Right lobe of liver (tissue), 6 donors: ENCODE measurements at regions not wholly inside any gene's neighbourhood (a gene's known extent, or its start where the extent isn't known, plus 50 kb on each side); places are given as distances from the start of the nearest gene placed in this dataset.

Experiments used
- ATAC-seq, 4 donors: fragments of 200-7000 bp; cut with Tn5 transposase; one replicate each; pipeline ENCODE4 v1.9.1; 2020; ENCODE audit warnings: mild to moderate bottlenecking in 4 of 4, moderate library complexity in 4 of 4
- DNase-seq, 3 donors: peaks; one replicate each; pipeline ENCODE4 v3.0.0-alpha.2; 2020
- H3K27ac ChIP-seq, 3 donors: fragments of 200-600 bp; one replicate each; pipeline ENCODE4 v1.8.0; 2022
- H3K27me3 ChIP-seq, 2 donors: fragments of 200-600 bp; one replicate each; pipeline ENCODE4 v1.8.0; 2022
- H3K36me3 ChIP-seq, 4 donors: fragments of 200-600 bp; sonication (generic) in 1 of 4; one replicate each; pipeline versions ENCODE4 v1.5.1 to v1.8.0; 2017 to 2022; ENCODE audit warnings: control low read depth in 1 of 4
- H3K4me1 ChIP-seq, 4 donors: fragments of 200-600 bp; sonication (generic) in 1 of 4; one replicate each; pipeline versions ENCODE4 v1.5.1 to v1.8.0; 2017 to 2022; ENCODE audit warnings: control low read depth in 1 of 4
- H3K4me3 ChIP-seq, 3 donors: fragments of 200-600 bp; one replicate each; pipeline ENCODE4 v1.8.0; 2022
- H3K9me3 ChIP-seq, 4 donors: fragments of 200-600 bp; sonication (generic) in 1 of 4; one replicate each; pipeline versions ENCODE4 v1.5.1 to v1.8.0; 2017 to 2022; ENCODE audit warnings: control low read depth in 1 of 4
- POLR2A ChIP-seq: fragments of 450-650 bp; IDR thresholded peaks from one replicate; pipeline ENCODE4 v1.6.1; 2017; ENCODE audit warnings: antibody characterized with exemption, mild to moderate bottlenecking
- WGBS: methylation state at CpG from one replicate; pipeline ENCODE4 v1.1.6; 2018; ENCODE audit warnings: low coverage, low lambda C conversion rate; ENCODE audit not compliant: insufficient coverage; ENCODE audit errors: missing lambda C conversion rate; 5-methylcytosine and 5-hydroxymethylcytosine counted together
- intact Hi-C, 2 donors: fragments of 100-400 bp; cut with DNase I; formaldehyde crosslinking; loops; one replicate each; pipeline versions ENCODE4 v1.11.2 to v1.14.1; 2022
- TF ChIP-seq, protein P1 (sequence below), 4 donors: fragments of 200-600 bp in 3 of 4; fragments of 450-650 bp in 1 of 4; IDR thresholded peaks; one replicate each; pipeline versions ENCODE4 v1.5.1 to v1.8.0; 2016 to 2022; ENCODE audit warnings: antibody characterized with exemption in 4 of 4, mild to moderate bottlenecking in 2 of 4
- donor health status: DM: no; HTN: yes; CAD: no.
- donor health status: DM: no; HTN: no; CAD: no.
- donor health status: DM: no; HTN: no; CAD: no.
- donor health status: DM: no; HTN: yes; CAD: no.
- donor health status: DM: no; HTN: yes; CAD: no.

- DNase-seq (no peak), ATAC-seq (peak in 3 of 4 donors; percentile 41 to 65 (median 45))
- intact Hi-C loops, result no loop called here
- no peak overlapping the region for H3K27ac ChIP-seq
- H3K4me3 ChIP-seq, result no peak overlapping the region
- 10% methylated on average over 4 of the region's 6 CpGs for WGBS
- H3K9me3 ChIP-seq, result no peaks in the 10 kb centered on the region
- no peaks in the 10 kb centered on the region for H3K36me3 ChIP-seq
- no peak for TF ChIP-seq POLR2A
- TF ChIP-seq, protein P1, sequence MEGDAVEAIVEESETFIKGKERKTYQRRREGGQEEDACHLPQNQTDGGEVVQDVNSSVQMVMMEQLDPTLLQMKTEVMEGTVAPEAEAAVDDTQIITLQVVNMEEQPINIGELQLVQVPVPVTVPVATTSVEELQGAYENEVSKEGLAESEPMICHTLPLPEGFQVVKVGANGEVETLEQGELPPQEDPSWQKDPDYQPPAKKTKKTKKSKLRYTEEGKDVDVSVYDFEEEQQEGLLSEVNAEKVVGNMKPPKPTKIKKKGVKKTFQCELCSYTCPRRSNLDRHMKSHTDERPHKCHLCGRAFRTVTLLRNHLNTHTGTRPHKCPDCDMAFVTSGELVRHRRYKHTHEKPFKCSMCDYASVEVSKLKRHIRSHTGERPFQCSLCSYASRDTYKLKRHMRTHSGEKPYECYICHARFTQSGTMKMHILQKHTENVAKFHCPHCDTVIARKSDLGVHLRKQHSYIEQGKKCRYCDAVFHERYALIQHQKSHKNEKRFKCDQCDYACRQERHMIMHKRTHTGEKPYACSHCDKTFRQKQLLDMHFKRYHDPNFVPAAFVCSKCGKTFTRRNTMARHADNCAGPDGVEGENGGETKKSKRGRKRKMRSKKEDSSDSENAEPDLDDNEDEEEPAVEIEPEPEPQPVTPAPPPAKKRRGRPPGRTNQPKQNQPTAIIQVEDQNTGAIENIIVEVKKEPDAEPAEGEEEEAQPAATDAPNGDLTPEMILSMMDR (IDR thresholded peaks at IDR 0.05), result peak in 3 of 4 donors; percentile 23 to 46 (median 24)
- H3K4me1 ChIP-seq, result no peaks in the 10 kb centered on the region
- H3K27me3 ChIP-seq, result no peaks in the 10 kb centered on the region
Observed at GRCh38 chr9:1837453-1838084, 177.6 kb upstream of the SMARCA2 start.

DNA sequence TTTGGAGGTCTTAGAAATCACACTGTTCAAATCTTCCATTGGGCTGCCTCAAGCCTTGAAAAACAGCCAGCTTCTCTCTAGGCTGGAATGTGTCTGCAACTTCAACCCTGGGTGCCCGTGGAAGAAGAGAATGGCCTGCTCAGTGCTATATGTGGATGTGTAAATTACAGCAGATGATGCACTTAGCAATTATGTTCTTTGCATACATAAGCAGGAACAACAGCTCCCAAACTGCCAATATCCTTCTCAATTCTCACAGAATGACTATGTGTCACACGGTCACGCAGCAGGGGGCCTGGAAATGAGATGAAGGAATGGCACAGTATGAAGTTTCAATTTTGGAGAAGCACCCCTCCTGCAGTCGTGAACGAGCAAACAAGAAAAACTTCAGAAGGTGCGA is 175.2 kb upstream of the SMARCA2 start:
- Histone ChIP-seq H3K27ac (no peak overlapping the region), H3K9me3 (no peaks in the 10 kb centered on the region), H3K4me1 (no peaks in the 10 kb centered on the region), H3K4me3 (no peak overlapping the region), H3K36me3 (no peaks in the 10 kb centered on the region), H3K27me3 (no peaks in the 10 kb centered on the region)
- no peak for ATAC-seq
- no peak for DNase-seq
- intact Hi-C loops, result no loop called here
- TF ChIP-seq, protein P1 (IDR thresholded peaks at IDR 0.05), result no peak
- no peak for TF ChIP-seq POLR2A
- 59% methylated on average over 4 of the region's 6 CpGs for WGBS

DNA sequence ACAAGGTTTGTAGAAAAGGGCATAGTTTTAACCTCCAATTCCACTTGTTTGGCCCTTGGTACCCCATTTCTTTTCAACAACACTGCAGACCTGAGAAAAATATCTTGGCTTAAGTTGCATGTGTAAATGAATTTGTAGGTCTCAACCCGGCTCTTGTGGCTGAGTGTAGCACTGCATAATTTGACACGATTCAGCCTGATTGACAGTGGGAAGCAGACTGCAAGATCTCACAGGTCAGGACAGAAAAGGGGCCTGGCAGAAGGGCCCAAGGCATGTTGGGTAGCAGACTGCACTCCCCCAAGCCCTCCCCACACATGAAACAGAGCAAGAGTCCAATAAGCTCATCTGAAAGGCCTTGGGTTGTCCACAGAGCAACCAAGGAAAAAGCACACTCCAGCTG is 169.7 kb upstream of the SMARCA2 start:
- H3K27me3 ChIP-seq, result no peaks in the 10 kb centered on the region
- ATAC-seq (no peak), DNase-seq (no peak)
- 35% methylated on average over 2 of the region's 2 CpGs for WGBS
- H3K4me1 ChIP-seq, result no peaks in the 10 kb centered on the region
- H3K9me3 ChIP-seq, result no peaks in the 10 kb centered on the region
- H3K36me3 ChIP-seq, result no peaks in the 10 kb centered on the region
- H3K27ac ChIP-seq, result no peak overlapping the region
- intact Hi-C loops, result no loop called here
- TF ChIP-seq POLR2A, result no peak
- TF ChIP-seq, protein P1 (IDR thresholded peaks at IDR 0.05), result no peak
- H3K4me3 ChIP-seq, result no peak overlapping the region

DNA sequence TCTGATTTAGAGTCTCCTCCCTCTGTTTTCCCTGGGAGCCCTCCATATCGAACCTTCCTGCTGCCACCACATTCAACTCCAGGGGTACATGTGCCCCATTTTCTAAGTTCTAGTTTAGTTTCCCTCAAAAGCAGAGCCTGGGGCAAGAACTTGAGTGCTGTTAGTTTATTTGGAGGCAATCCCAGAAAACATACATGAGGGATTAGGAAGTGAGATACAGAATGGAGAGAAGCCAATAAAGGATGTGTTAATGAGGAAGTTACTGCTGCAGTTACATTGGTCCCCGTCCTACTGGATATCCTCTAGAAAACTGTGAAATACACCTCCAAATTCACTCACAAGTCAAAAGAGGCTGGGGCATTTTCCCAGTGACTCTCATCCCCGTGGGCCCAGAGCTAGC is 159.4 kb upstream of the SMARCA2 start:
- Histone ChIP-seq H3K9me3 (no peaks in the 10 kb centered on the region), H3K27me3 (no peaks in the 10 kb centered on the region), H3K4me1 (no peaks in the 10 kb centered on the region), H3K4me3 (no peak overlapping the region), H3K36me3 (no peaks in the 10 kb centered on the region), H3K27ac (no peak overlapping the region)
- 18% methylated on average over 3 of the region's 3 CpGs for WGBS
- no peak for ATAC-seq
- intact Hi-C loops, result no loop called here
- TF ChIP-seq POLR2A, result no peak
- TF ChIP-seq, protein P1 (IDR thresholded peaks at IDR 0.05), result no peak
- no peak for DNase-seq

GRCh38 chr9:1857808-1858207 is 157.3 kb upstream of the SMARCA2 start:
- Histone ChIP-seq H3K9me3 (no peaks in the 10 kb centered on the region), H3K4me3 (no peak overlapping the region), H3K36me3 (no peaks in the 10 kb centered on the region), H3K4me1 (no peaks in the 10 kb centered on the region), H3K27me3 (no peaks in the 10 kb centered on the region), H3K27ac (no peak overlapping the region)
- intact Hi-C loops, result no loop called here
- WGBS, result 60% methylated on average over 1 of the region's 3 CpGs
- no peak for ATAC-seq
- no peak for TF ChIP-seq POLR2A
- TF ChIP-seq, protein P1 (IDR thresholded peaks at IDR 0.05), result no peak
- DNase-seq, result no peak
